Endodermal cell (in vitro differentiated cells): ENCODE measurements at regions not wholly inside any gene's neighbourhood (a gene's known extent, or its start where the extent isn't known, plus 50 kb on each side); places are given as distances from the start of the nearest gene placed in this dataset.

ENCODE experiments used
- DNase-seq: peaks from one replicate; pipeline ENCODE4 v3.0.0-alpha.2; 2017
- H3K27ac ChIP-seq: 2 replicates; pipeline ENCODE4 v1.5.1; 2013; ENCODE audit warnings: mild to moderate bottlenecking, low read depth, low read length, moderate library complexity
- H3K27me3 ChIP-seq: 2 replicates; pipeline ENCODE4 v1.6.1; 2013; ENCODE audit warnings: mild to moderate bottlenecking, low read length, moderate library complexity; ENCODE audit not compliant: insufficient read depth, control insufficient read depth, poor library complexity, severe bottlenecking
- H3K36me3 ChIP-seq: 2 replicates; pipeline ENCODE4 v1.7.0; 2013; ENCODE audit warnings: mild to moderate bottlenecking, low read length, moderate library complexity; ENCODE audit not compliant: control insufficient read depth, insufficient read depth
- H3K4me1 ChIP-seq: one replicate; pipeline ENCODE4 v1.7.0; 2013; ENCODE audit warnings: low read length; ENCODE audit not compliant: control insufficient read depth, insufficient read depth
- H3K4me3 ChIP-seq: 2 replicates; pipeline ENCODE4 v1.5.1; 2013; ENCODE audit warnings: mild to moderate bottlenecking, low read length, moderate library complexity
- H3K9ac ChIP-seq: 2 replicates; pipeline ENCODE4 v1.6.1; 2013; ENCODE audit warnings: mild to moderate bottlenecking, low read length, moderate library complexity; ENCODE audit not compliant: poor library complexity, severe bottlenecking; ENCODE audit errors: extremely low read depth
- H3K9me3 ChIP-seq: 2 replicates; pipeline ENCODE4 v1.6.1; 2013; ENCODE audit warnings: mild to moderate bottlenecking, low read length, moderate library complexity; ENCODE audit not compliant: control insufficient read depth
- H3K27ac Mint-ChIP-seq: 2 replicates; pipeline ENCODE4 v1.8.0; 2020; ENCODE audit warnings: mixed read lengths
- H3K27me3 Mint-ChIP-seq: 2 replicates; pipeline ENCODE4 v1.8.0; 2021; ENCODE audit warnings: mild to moderate bottlenecking, mixed read lengths; ENCODE audit not compliant: insufficient read depth
- H3K36me3 Mint-ChIP-seq: 2 replicates; pipeline ENCODE4 v1.8.0; 2020; ENCODE audit warnings: low read depth, mixed read lengths
- H3K4me1 Mint-ChIP-seq: 2 replicates; pipeline ENCODE4 v1.8.0; 2020; ENCODE audit warnings: mixed read lengths
- H3K4me3 Mint-ChIP-seq: 2 replicates; pipeline ENCODE4 v1.8.0; 2020; ENCODE audit warnings: mild to moderate bottlenecking, moderate library complexity, mixed read lengths
- H3K9me3 Mint-ChIP-seq: 2 replicates; pipeline ENCODE4 v1.8.0; 2020; ENCODE audit warnings: mild to moderate bottlenecking, mixed read lengths
- WGBS, 2 experiments: methylation state at CpG; one replicate each; pipeline versions ENCODE4 v1.1.5 to v1.1.7; 2013; ENCODE audit warnings: missing lambda C conversion rate in 2 of 2, mixed read lengths in 1 of 2; ENCODE audit not compliant: insufficient coverage in 1 of 2, insufficient read length in 1 of 2; 5-methylcytosine and 5-hydroxymethylcytosine counted together
- TF ChIP-seq, protein P1 (sequence below): fragments of 200-600 bp; sonication (generic); conservative IDR thresholded peaks from 2 replicates; pipeline ENCODE4 v1.5.0; 2021; ENCODE audit warnings: antibody characterized with exemption, mild to moderate bottlenecking

DNA sequence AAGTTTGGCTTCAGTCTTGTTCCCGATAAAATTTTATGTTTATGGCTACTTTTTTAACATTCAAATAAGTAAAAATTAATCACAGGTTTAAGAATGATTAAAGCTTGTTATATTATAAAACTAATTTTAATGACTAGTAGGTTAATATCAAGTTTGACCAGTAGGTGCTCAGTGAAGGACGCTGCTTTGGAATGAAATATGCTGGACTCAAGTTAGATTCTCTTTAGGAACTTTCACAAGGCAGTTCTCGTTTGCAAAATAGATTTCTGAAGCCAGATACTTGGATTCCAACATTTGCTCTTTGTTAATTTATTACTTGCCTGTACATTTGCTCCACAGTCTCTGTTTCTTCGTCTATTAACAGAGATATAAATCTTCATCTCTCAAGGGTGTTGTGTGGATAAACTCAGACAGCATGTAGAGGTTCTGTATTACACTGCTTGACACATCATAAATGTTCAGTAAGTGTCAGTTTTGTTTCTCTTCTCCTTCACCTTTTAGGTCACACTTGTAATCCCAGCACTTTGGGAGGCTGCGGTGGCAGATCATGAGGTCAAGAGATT is 432.8 kb upstream of the CHRM3 start:
- 86 to 93% methylated on average over 3 to 4 of the region's 5 CpGs for WGBS, 2 experiments
- no peak overlapping the region for H3K4me3 ChIP-seq
- Mint-ChIP-seq H3K27ac (no peak overlapping the region), H3K36me3 (no peaks in the 10 kb centered on the region), H3K4me3 (no peak overlapping the region), H3K4me1 (peaks cover 9% of the 10 kb centered on the region), H3K27me3 (no peaks in the 10 kb centered on the region), H3K9me3 (no peaks in the 10 kb centered on the region)
- H3K36me3 ChIP-seq, result no peaks in the 10 kb centered on the region
- H3K4me1 ChIP-seq, result no peaks in the 10 kb centered on the region
- no peaks in the 10 kb centered on the region for H3K9me3 ChIP-seq
- no peaks in the 10 kb centered on the region for H3K27me3 ChIP-seq
- TF ChIP-seq, protein P1, sequence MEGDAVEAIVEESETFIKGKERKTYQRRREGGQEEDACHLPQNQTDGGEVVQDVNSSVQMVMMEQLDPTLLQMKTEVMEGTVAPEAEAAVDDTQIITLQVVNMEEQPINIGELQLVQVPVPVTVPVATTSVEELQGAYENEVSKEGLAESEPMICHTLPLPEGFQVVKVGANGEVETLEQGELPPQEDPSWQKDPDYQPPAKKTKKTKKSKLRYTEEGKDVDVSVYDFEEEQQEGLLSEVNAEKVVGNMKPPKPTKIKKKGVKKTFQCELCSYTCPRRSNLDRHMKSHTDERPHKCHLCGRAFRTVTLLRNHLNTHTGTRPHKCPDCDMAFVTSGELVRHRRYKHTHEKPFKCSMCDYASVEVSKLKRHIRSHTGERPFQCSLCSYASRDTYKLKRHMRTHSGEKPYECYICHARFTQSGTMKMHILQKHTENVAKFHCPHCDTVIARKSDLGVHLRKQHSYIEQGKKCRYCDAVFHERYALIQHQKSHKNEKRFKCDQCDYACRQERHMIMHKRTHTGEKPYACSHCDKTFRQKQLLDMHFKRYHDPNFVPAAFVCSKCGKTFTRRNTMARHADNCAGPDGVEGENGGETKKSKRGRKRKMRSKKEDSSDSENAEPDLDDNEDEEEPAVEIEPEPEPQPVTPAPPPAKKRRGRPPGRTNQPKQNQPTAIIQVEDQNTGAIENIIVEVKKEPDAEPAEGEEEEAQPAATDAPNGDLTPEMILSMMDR, result peak; percentile 58
- H3K9ac ChIP-seq, result no peak overlapping the region
- DNase-seq, result no peak
- no peak overlapping the region for H3K27ac ChIP-seq

- Histone ChIP-seq H3K9ac (no peak overlapping the region), H3K4me1 (no peaks in the 10 kb centered on the region), H3K27me3 (no peaks in the 10 kb centered on the region), H3K9me3 (no peaks in the 10 kb centered on the region), H3K27ac (no peak overlapping the region), H3K36me3 (no peaks in the 10 kb centered on the region), H3K4me3 (no peak overlapping the region)
- TF ChIP-seq, protein P1, result peak; percentile 72
- Mint-ChIP-seq H3K36me3 (no peaks in the 10 kb centered on the region), H3K4me1 (peaks cover 9% of the 10 kb centered on the region), H3K4me3 (no peak overlapping the region), H3K9me3 (no peaks in the 10 kb centered on the region), H3K27me3 (no peaks in the 10 kb centered on the region), H3K27ac (no peak overlapping the region)
- WGBS, 2 experiments, result 60 to 67% methylated on average over 1 to 6 of the region's 6 CpGs
- DNase-seq, result peak; percentile 52
Measured at GRCh38 chr1:238951809-238952208, 434.6 kb upstream of the CHRM3 start.

GRCh38 chr1:238950784-238951183 is 435.6 kb upstream of the CHRM3 start:
- Histone ChIP-seq H3K36me3 (no peaks in the 10 kb centered on the region), H3K27me3 (no peaks in the 10 kb centered on the region), H3K4me3 (no peak overlapping the region), H3K4me1 (no peaks in the 10 kb centered on the region), H3K27ac (no peak overlapping the region), H3K9me3 (no peaks in the 10 kb centered on the region), H3K9ac (no peak overlapping the region)
- TF ChIP-seq, protein P1, result no peak
- Mint-ChIP-seq H3K36me3 (no peaks in the 10 kb centered on the region), H3K4me1 (peaks cover 9% of the 10 kb centered on the region), H3K27ac (no peak overlapping the region), H3K27me3 (no peaks in the 10 kb centered on the region), H3K4me3 (no peak overlapping the region), H3K9me3 (no peaks in the 10 kb centered on the region)
- DNase-seq, result no peak
- 71 to 100% methylated on average over 3 to 4 of the region's 4 CpGs for WGBS, 2 experiments
